Frontal cortex (tissue), 3 donors: ENCODE measurements at regions not wholly inside any gene's neighbourhood (a gene's known extent, or its start where the extent isn't known, plus 50 kb on each side); places are given as distances from the start of the nearest gene placed in this dataset.

ENCODE experiments used
- DNase-seq, 2 donors: peaks; one replicate each; pipeline ENCODE4 v3.0.0; 2012; ENCODE audit warnings: low spot score in 2 of 2
- FAIRE-seq: peaks from 2 replicates; lab custom pipeline; 2012; peaks lifted over from hg19 to GRCh38; lab: Jason Lieb, UNC
- donor health status: control.
- donor health status: control.
- donor health status: control.

DNA sequence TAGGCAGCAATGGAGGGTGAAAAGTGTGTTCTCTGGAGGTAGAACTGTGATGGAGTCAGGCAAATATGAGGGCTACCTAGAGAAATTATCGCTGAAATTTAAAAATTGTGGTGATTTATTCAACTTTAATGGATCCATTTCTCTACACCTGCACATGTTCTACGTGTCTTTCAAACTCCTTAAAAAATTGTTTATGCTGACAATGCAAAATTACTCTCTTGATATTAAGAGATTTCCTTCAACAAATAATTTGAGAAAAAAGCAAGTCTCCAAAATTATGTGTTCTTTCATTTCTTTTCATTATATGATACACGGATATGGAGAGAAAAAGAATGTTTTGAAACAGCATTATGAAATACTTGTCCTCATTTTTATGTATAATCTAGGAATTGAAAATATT, 1151.4 kb upstream of the PABPC4L start:
- FAIRE-seq = no peak
- DNase-seq = no peak

DNA sequence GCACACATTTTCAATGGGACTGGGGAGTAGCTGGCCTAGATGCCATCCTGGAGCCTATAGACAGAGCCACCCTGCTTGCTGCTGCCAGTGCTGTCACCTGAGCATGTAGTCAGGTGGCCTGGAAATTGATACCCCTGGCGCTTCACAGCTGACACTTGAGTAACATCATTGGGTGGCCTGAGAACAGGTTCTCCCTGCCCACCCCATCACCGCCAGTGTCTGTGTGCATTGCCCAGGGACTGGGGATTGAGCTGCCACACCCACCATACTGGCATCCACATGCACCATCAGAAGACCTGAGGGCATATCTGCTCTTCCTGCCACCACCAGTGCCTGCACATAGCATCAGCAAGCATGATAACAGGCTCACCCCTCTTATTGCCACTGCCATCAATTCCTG, 1142.9 kb upstream of the PABPC4L start:
- DNase-seq (no peak), FAIRE-seq (no peak)

DNA sequence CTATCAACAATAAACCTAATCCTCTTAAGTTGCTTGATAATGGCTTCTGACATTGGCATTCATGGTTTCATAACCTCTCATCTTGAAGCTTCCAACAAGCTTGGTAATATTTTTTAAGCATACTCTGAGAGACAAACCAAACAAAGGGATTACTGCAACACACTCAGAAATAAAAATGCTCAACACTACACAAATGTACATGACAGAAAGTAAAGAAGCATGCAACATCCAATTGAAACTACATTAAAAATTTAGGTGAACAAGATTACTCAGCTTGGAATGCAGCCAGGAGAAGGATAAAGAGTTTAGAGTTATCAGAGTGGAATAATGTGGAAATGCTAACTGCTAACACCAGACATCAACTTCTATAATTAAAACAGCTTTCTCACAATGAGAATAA, 1136.6 kb upstream of the PABPC4L start:
- no peak for FAIRE-seq
- DNase-seq = no peak

DNA sequence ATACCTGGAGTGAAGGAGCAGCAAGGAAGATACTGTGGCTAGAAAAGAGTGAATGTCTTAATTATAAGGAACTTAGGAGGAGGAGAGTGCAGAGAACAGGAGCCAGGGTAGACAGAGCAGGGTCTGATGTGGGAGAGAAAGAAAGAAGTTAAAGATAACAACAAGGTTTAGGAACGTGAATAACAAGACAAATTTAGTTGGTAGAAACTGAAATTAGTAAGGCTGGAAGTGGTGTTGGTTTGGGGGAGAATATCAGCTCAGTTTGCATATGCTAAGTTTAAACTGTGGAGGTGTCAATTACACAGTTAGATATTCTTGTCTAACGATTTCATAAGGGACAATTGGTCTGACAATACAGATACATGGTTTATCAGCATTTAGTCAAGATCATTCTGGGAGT, 1123.7 kb upstream of the PABPC4L start:
- DNase-seq (no peak), FAIRE-seq (no peak)

DNA sequence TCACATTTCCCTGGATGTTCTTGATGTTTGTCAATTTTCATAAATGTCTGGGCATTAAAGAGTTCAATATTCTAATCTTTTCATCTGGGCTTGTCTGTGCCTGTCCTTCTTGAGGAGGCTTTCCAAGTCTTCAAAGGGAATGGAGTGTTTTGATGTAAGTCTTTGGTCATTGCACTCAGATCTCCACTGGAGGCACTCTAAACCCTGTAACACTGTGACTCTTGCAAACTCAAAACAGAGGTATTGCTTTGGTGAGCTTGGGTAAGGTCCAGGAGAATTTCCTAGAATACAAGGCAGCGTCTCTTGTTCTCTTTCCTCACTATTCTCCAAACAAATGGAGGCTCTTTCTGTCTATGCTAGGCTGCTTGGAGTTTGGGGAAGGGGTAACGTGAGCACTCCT, 1118.1 kb upstream of the PABPC4L start:
- no peak for DNase-seq
- no peak for FAIRE-seq

DNA sequence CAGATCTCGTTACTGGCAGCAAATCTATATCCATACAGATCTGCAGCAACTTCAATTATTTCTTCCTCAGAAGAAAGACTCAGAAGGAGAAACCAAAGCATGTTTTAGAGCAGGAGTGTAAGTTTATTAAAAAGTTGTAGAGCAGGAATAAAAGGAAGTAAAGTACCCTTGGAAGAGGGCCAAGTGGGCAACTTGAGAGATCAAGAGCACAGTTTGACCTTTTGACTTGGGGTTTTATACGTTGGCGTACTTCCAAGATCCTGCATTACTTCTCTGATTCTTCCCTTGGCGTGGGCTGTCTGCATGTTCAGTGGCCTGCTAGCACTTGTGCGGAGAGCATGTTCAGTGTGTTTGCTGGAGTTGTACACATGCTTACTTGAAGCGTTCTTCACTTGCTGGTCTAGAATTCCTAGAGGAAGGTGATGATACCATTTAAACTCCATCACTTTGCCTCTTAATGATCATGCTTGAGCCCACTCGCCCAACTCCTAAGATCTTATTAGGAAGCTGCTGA, 1114.7 kb upstream of the PABPC4L start:
- FAIRE-seq (no peak), DNase-seq (no peak)

GRCh38 chr4:135290136-135290535, 1088.5 kb upstream of the PABPC4L start:
- no peak for FAIRE-seq
- no peak for DNase-seq

DNA sequence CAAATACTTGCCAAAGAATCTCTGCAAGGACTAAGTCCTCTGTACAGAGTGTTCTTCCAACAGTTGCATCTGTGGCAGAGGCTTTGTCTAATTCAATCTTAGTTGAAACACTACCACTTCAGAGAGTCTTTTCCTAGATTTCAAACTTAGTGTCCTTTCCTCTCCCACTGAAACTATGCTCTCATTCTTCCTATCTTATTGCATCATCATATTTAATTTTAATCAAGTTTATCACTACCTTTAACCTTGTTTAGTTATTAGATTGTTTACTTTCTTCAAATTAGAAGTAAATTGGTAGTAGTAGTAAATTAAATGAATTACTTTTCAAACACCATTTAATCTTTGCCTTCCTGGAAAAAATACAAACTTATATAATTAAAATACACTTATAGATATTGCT, 1082.3 kb upstream of the PABPC4L start:
- DNase-seq (no peak), FAIRE-seq (no peak)

DNA sequence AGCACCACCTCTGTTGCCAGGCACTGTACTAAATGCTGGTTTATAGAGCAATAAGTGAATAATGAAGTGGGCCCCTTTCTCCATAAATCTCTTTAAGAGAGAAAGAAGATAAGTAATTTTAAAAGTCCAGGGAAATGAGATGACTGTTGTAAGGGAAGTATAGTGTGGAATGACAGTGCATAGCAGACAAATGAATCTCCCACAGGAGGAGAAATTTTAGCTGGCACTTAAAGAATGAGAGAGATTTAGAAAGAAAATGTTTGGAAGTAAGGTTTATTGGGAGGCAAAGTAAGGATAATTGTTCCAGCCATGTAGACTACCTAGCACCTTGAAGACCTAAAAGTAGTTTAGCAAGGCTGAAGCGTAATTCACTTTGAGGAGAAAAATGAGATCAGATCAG, 1081.1 kb upstream of the PABPC4L start:
- no peak for FAIRE-seq
- DNase-seq = no peak

- no peak for DNase-seq
- no peak for FAIRE-seq
These were observed 1079.6 kb upstream of the PABPC4L start for GRCh38 chr4:135281230-135281629.

DNA sequence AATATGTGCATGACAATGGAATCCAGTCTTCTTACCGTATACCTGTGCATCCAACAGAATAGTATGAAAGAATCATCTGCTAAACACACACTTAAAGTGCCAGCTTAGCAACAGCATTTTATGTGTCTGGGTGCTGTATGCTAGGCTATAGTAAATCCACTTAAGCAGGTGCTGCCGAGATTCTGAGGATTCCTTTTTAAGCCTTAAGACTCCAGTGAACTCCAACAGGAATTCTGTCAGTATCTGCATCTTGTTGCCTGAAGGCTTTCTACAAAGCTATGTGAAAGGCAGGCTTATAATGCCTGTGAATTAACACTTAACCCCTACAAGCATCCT, 1076.4 kb upstream of the PABPC4L start:
- no peak for DNase-seq
- no peak for FAIRE-seq

- FAIRE-seq (no peak), DNase-seq (no peak)
These were observed 1075.7 kb upstream of the PABPC4L start for GRCh38 chr4:135277068-135277979.

GRCh38 chr4:135274416-135274815, 1072.8 kb upstream of the PABPC4L start:
- FAIRE-seq (no peak), DNase-seq (no peak)

GRCh38 chr4:135269125-135269890, 1067.7 kb upstream of the PABPC4L start:
- DNase-seq (no peak), FAIRE-seq (no peak)

DNA sequence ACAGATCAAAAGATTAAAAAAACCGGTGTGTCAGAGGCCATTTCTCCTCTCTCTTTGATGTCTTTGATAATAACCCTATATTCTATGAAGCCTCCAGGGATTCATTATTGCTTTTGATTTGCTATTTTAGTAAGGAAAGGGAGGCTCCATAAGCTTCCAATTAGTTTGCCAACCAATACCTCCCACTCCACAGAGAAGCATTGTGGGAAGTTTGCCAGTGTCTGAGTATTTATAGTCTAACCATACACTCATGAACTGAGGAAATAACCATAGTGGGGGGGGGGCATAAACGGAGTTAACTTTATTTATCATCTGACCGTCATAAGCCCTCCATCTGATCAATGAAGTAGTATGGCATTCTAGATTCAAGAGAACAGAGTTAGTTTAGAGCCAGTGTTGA, 1066.8 kb upstream of the PABPC4L start:
- no peak for FAIRE-seq
- no peak for DNase-seq

- DNase-seq = no peak
- FAIRE-seq = no peak
These were observed 1065.7 kb upstream of the PABPC4L start for GRCh38 chr4:135267148-135267865.

- DNase-seq (no peak), FAIRE-seq (no peak)
These were observed 1054.5 kb upstream of the PABPC4L start for GRCh38 chr4:135256111-135256510.

DNA sequence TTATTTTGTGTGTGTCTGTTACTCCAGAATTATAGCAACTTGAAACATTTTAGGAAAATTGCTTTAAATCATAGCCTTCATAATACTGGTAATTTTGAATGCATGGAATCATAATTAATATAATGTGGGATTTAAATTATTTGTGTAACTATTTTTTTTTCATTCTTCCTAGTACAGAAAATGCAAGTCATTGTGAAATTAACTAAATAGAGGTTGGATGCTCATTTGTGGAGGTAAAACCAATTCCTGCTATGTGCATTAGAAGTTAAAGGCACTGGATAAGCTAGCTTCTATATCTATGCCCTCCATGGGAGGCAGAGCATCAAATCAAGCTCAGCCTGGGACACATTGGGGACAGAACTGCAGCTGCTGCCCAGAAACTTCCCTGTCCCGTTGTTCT, 1048.5 kb upstream of the PABPC4L start:
- DNase-seq = no peak
- no peak for FAIRE-seq

DNA sequence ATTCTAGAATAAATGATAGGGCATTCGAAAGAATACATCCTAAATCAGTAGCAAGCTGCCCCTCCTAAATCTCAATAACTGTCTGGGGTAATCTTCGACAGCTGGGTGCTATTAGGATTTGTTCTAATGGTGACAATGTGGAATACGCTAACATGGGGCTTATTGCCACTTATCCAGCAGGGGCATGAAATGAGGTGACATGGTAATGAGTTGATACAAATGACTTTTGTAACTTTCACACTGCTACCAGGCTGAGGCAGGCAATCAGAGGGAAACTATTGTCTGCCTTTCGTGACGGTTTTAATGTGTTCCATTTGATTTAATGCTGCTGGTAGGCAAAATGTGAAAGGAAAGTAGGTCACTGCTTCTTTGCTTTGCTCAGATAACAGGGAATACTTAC, 1047.4 kb upstream of the PABPC4L start:
- no peak for FAIRE-seq
- DNase-seq = no peak

GRCh38 chr4:135244696-135245095, 1043.1 kb upstream of the PABPC4L start:
- FAIRE-seq = peak; percentile 39
- DNase-seq = no peak

- DNase-seq (no peak), FAIRE-seq (no peak)
These were observed 1042.5 kb upstream of the PABPC4L start for GRCh38 chr4:135244056-135244455.
